ENCODE measurements at regions not wholly inside any gene's neighbourhood (a gene's known extent, or its start where the extent isn't known, plus 50 kb on each side); places are given as distances from the start of the nearest gene placed in this dataset.

- no peak for DNase-seq (ENCODE audit: low spot score)
- CTCF ChIA-PET, result no interaction called here
- TF ChIP-seq, protein P1, sequence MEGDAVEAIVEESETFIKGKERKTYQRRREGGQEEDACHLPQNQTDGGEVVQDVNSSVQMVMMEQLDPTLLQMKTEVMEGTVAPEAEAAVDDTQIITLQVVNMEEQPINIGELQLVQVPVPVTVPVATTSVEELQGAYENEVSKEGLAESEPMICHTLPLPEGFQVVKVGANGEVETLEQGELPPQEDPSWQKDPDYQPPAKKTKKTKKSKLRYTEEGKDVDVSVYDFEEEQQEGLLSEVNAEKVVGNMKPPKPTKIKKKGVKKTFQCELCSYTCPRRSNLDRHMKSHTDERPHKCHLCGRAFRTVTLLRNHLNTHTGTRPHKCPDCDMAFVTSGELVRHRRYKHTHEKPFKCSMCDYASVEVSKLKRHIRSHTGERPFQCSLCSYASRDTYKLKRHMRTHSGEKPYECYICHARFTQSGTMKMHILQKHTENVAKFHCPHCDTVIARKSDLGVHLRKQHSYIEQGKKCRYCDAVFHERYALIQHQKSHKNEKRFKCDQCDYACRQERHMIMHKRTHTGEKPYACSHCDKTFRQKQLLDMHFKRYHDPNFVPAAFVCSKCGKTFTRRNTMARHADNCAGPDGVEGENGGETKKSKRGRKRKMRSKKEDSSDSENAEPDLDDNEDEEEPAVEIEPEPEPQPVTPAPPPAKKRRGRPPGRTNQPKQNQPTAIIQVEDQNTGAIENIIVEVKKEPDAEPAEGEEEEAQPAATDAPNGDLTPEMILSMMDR (conservative IDR thresholded peaks at IDR 0.05; ENCODE audit: low read depth), result no peak
- no peak overlapping the region for H3K27ac ChIP-seq
- POLR2A ChIA-PET (ENCODE audit: low non-redundant PET), result no interaction called here
Measured at GRCh38 chr3:166917437-166917836, 462.7 kb downstream of the ZBBX start.

DNA sequence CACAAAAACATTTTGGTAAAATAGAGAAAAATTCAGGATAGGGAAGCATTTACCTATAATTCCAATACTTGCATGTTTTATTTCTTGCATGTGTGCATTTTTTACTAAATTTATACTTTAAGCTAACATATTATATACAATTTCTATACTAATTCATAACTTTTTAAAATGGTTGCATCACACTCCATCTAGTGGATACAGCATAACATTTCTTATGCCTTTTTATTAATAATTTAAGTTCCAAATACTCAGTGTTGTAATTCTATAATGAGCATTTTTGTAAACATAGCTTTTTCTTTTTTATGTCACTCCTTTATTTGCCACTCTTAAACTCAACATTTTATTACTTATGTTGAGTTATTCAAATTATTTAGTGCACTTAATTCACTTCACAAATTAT is 477.7 kb downstream of the ZBBX start:
- DNase-seq (ENCODE audit: low spot score), result no peak
- H3K27ac ChIP-seq, result no peak overlapping the region
- CTCF ChIA-PET, result interaction anchor here (0.6 to 1.1 kb wide), 2 partner anchors 890 to 1484 kb away, joined by 3 to 4 read pairs; no protein-coding TSS in a partner anchor
- POLR2A ChIA-PET (ENCODE audit: low non-redundant PET), result no interaction called here
- TF ChIP-seq, protein P1 (conservative IDR thresholded peaks at IDR 0.05; ENCODE audit: low read depth), result peak; percentile 23; the same call in 1 of the 2 replicates

- no peak overlapping the region for H3K27ac ChIP-seq
- no peak for DNase-seq (ENCODE audit: low spot score)
- ChIA-PET CTCF (no interaction called here), POLR2A (ENCODE audit: low non-redundant PET) (no interaction called here)
- TF ChIP-seq, protein P1 (conservative IDR thresholded peaks at IDR 0.05; ENCODE audit: low read depth), result no peak
Measured at GRCh38 chr3:166900866-166901577, 479.1 kb downstream of the ZBBX start.

DNA sequence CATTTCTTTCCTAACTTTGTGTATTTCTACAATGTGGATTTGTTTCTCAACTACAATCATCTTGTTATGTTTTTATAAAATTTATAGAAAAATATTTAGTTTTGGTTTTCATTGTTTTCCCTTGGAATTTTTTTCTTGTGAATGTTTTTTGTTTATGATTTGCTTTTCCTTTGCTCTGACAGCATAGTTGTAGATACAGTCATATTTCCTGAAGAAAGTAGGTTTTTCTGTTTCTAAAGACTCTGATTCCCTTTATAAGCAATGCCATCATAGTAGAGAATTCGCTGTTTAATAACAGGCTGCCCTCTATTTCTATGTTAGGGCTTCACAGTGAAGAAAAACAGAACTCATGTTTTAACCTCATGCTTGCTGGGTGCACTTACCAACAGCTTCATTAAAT is 482.3 kb downstream of the ZBBX start:
- ChIA-PET CTCF (interaction anchor here (0.6 kb wide), 1 partner anchor 182 kb away, joined by 6 read pairs; no protein-coding TSS in a partner anchor), POLR2A (ENCODE audit: low non-redundant PET) (no interaction called here)
- TF ChIP-seq, protein P1 (conservative IDR thresholded peaks at IDR 0.05; ENCODE audit: low read depth), result no peak
- no peak overlapping the region for H3K27ac ChIP-seq
- no peak for DNase-seq (ENCODE audit: low spot score)

- ChIA-PET CTCF (interaction anchor here (0.6 kb wide), 1 partner anchor 473 kb away, joined by 3 read pairs; no protein-coding TSS in a partner anchor), POLR2A (ENCODE audit: low non-redundant PET) (no interaction called here)
- TF ChIP-seq, protein P1 (conservative IDR thresholded peaks at IDR 0.05; ENCODE audit: low read depth), result no peak
Measured at GRCh38 chr3:166889241-166889640, 490.9 kb downstream of the ZBBX start.

DNA sequence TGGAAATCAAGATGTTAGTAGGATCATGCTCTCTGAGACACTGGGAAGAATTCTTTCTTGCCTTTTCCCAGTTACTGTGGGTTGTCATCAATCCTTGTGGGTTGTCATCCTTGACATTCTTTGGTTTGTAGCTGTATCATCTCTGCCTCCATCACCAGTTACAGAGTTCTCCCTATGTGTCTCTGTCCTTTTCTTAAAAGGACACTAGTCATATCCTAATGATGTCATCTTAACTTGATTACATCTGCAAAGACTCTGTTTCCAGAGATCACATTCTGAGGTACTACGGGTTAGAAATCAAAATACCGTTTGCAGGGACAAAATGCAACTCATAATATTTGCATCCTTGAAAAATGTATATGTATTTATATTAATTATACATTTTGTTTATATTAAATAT is 500.4 kb downstream of the ZBBX start:
- POLR2A ChIA-PET (ENCODE audit: low non-redundant PET), result no interaction called here

More at GRCh38 chr3:166889241-166889640, 490.9 kb downstream of the ZBBX start:
- no peak for DNase-seq (ENCODE audit: low spot score)
- no peak overlapping the region for H3K27ac ChIP-seq

More for the DNA sequence above, 500.4 kb downstream of the ZBBX start:
- TF ChIP-seq, protein P1 (conservative IDR thresholded peaks at IDR 0.05; ENCODE audit: low read depth), result no peak
- CTCF ChIA-PET, result no interaction called here
- no peak overlapping the region for H3K27ac ChIP-seq
- DNase-seq (ENCODE audit: low spot score), result no peak

Data from RWPE1 (cell line).